ENCODE measurements at regions not wholly inside any gene's neighbourhood (a gene's known extent, or its start where the extent isn't known, plus 50 kb on each side); places are given as distances from the start of the nearest gene placed in this dataset.
"Not testable (repeated sequence)": the region's sequence is repeated elsewhere in the genome, so short reads cannot be mapped to it uniquely, and the experiment has no call there.

DNA sequence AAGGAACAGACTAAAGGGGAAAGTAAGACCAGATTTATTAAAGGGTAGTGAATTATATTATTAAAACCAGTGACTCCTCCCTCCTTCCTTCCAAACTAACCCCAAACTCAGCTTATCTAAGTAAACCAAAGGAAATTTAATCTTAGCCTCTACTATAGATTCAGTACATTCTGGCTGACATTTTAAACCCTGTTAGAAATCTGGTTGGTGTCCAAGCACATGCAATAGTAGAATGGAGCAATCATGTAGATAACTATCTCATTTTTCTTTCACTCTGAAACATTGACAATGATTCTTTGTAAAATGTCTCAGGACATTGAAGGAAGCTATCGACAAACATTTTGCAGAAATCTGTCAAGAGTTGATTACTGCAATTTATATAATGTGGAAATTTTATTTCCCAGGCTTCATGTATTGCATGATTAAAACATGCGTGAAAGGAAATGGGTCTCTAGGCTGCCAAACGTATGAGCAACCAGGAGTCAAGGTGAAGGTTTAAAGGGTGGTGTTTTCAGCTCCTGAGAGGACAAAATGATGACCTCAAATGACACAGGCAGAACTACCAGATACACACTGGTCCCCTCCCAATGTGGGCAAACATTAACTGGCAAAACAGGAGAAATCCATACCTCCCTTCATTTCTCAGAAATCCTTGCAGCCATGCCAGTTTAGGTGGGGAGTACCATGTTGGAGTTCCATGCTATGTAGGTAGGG is 58.2 kb upstream of the RBM47 start:
- TF ChIP-seq, protein P1, sequence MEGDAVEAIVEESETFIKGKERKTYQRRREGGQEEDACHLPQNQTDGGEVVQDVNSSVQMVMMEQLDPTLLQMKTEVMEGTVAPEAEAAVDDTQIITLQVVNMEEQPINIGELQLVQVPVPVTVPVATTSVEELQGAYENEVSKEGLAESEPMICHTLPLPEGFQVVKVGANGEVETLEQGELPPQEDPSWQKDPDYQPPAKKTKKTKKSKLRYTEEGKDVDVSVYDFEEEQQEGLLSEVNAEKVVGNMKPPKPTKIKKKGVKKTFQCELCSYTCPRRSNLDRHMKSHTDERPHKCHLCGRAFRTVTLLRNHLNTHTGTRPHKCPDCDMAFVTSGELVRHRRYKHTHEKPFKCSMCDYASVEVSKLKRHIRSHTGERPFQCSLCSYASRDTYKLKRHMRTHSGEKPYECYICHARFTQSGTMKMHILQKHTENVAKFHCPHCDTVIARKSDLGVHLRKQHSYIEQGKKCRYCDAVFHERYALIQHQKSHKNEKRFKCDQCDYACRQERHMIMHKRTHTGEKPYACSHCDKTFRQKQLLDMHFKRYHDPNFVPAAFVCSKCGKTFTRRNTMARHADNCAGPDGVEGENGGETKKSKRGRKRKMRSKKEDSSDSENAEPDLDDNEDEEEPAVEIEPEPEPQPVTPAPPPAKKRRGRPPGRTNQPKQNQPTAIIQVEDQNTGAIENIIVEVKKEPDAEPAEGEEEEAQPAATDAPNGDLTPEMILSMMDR (IDR thresholded peaks at IDR 0.05; ENCODE audit: insufficient read depth, low read depth, low read length), result no peak
- DNase-seq (ENCODE audit: low read depth), result peak; percentile 22

DNA sequence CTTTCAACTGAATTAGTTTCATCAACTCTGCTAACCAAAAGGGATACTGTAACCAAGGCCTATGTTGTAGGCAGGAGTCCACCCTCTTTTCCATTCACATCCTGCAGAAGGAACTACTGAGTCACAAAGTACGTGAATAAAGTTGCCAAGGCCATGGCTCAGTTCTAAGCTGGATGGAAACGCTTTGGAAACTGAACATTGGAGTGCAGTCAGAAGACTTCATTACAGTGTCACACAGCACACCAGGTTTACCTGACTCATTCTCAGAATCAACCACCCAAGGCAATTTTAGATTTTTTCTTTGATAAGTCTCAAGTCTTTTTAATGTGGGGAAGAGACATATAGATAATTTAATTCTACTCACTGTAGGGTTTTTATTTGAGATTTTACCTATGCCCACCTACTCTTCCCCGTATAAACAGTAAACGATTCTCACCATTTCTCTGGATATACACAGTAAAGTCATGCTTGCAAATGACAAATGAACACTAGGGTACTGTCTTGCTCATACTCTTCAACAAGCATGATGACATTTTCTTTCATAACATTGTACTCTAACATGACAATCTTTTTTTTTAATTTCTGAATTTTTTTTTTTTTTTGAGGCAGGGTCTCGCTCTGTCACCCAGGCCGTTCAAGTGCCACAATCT is 58.9 kb upstream of the RBM47 start:
- no peak overlapping the region for H3K4me3 ChIP-seq (ENCODE audit: low read depth, low read length)
- no peak for DNase-seq (ENCODE audit: low read depth)
- TF ChIP-seq, protein P1 (IDR thresholded peaks at IDR 0.05; ENCODE audit: insufficient read depth, low read depth, low read length), result no peak

More for the DNA sequence above, 58.2 kb upstream of the RBM47 start:
- no peak overlapping the region for H3K4me3 ChIP-seq (ENCODE audit: low read depth, low read length)

DNA sequence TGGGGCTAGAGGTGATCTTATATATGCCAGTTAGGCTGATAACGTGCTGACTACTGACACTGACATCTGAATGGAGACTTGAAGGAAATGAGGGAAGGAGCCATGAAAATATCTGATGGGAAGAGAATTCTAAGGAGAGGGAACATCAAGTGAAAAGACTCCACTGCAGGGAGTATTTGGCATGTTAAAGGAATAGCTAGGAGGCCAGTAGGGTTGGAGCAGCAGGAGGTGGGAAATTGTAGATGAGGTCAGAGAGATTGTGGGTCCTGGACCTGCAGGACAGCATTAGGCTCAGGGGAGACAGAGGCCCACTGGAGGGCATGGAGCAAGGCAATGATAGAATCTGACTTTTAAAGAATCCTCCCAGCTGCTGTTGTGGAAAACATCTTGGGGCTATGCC is 55.8 kb upstream of the NSUN7 start:
- TF ChIP-seq, protein P1 (IDR thresholded peaks at IDR 0.05; ENCODE audit: insufficient read depth, low read depth, low read length), result no peak
- no peak for DNase-seq (ENCODE audit: low read depth)
- H3K4me3 ChIP-seq (ENCODE audit: low read depth, low read length), result no peak overlapping the region

DNA sequence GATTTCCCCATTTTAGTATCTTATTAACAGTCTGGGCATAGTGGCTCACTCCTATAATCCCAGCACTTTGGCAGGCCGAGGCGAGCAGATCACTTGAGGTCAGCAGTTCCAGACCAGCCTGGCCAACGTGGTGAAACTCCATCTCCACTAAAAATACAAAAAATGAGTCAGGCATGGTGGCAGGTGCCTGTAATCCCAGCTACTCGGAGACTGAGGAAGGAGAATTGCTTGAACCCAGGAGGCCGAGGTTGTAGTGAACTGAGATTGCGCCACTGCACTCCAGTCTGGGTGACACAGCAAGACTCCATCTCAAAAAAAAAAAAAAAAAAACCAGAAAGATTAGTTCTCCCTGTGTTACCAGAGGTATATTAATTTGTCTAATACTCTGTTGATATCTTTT is 52.3 kb upstream of the NSUN7 start:
- not testable (repeated sequence) for DNase-seq (ENCODE audit: low read depth); H3K4me3 ChIP-seq (ENCODE audit: low read depth, low read length)

DNA sequence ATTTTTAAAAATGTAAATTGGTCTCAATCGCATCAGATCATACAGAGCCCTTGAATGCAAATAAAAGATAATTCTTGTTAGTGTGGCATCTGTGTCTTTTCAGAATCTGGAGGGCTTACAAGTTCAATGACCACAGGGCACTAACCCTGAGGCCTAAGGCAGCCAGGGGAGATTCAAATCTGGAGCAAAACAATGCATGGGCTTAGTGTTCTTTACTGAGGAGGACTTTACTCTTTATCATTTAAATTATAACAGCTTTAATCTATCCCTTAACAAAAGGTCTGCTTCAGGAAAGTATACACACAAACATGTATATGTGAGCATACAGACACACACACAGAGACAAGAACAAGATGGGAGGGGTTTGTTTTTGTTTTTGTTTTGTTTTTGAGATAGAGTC is 51.0 kb upstream of the NSUN7 start:
- TF ChIP-seq, protein P1 (IDR thresholded peaks at IDR 0.05; ENCODE audit: insufficient read depth, low read depth, low read length), result no peak
- no peak for DNase-seq (ENCODE audit: low read depth)
- H3K4me3 ChIP-seq (ENCODE audit: low read depth, low read length), result no peak overlapping the region

DNA sequence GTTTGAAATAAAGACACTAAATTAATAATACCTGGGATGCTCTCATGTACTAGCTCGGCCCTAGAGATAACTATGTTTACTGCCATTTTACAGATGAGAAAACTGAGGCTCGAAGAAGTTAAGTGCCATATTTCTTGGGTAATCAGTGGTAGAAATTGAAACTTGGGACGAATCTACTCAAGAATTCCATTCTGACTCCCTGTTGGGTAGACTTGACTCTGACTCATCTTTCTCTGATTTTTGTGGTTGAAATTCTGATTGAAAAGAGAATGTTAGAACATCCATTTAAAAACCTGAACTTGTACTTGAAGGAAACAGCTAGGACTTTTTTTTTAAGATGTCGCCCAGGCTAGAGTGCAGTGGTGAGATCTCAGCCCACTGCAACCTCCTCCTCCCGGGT is 50.1 kb upstream of the NSUN7 start:
- TF ChIP-seq, protein P1 (IDR thresholded peaks at IDR 0.05; ENCODE audit: insufficient read depth, low read depth, low read length), result no peak
- no peak for DNase-seq (ENCODE audit: low read depth)

More for the DNA sequence above, 50.1 kb upstream of the NSUN7 start:
- no peak overlapping the region for H3K4me3 ChIP-seq (ENCODE audit: low read depth, low read length)
